ENCODE measurements at regions not wholly inside any gene's neighbourhood (a gene's known extent, or its start where the extent isn't known, plus 50 kb on each side); places are given as distances from the start of the nearest gene placed in this dataset.
A peak's percentile ranks its signal among the peaks of the same experiment; 100 is the strongest.

GRCh38 chr13:82934000-82934399, 948.3 kb downstream of the SLITRK1 start:
- no peak for DNase-seq

GRCh38 chr13:82925114-82925513, 957.2 kb downstream of the SLITRK1 start:
- DNase-seq = no peak

- no peak for DNase-seq
These were observed 964.3 kb downstream of the SLITRK1 start for GRCh38 chr13:82917984-82918383.

GRCh38 chr13:82912564-82912963, 969.7 kb downstream of the SLITRK1 start:
- DNase-seq = no peak

GRCh38 chr13:82905071-82905470, 977.2 kb downstream of the SLITRK1 start:
- DNase-seq = no peak

- no peak for DNase-seq
These were observed 981.8 kb downstream of the SLITRK1 start for GRCh38 chr13:82900453-82900852.

- DNase-seq = no peak
These were observed 983.7 kb downstream of the SLITRK1 start for GRCh38 chr13:82898586-82898985.

GRCh38 chr13:82879921-82880320, 1002.4 kb downstream of the SLITRK1 start:
- peak; percentile 19 for DNase-seq

- peak; percentile 93 for DNase-seq
These were observed 1003.7 kb downstream of the SLITRK1 start for GRCh38 chr13:82878536-82878935.

GRCh38 chr13:82867284-82867683, 1015.0 kb downstream of the SLITRK1 start:
- no peak for DNase-seq

- no peak for DNase-seq
These were observed 1031.6 kb downstream of the SLITRK1 start for GRCh38 chr13:82850644-82851043.

- no peak for DNase-seq
These were observed 1033.5 kb downstream of the SLITRK1 start for GRCh38 chr13:82848766-82849165.

- no peak for DNase-seq
These were observed 1034.7 kb downstream of the SLITRK1 start for GRCh38 chr13:82847595-82847994.

- no peak for DNase-seq
These were observed 1048.4 kb downstream of the SLITRK1 start for GRCh38 chr13:82833923-82834322.

GRCh38 chr13:82829040-82829439, 1053.2 kb downstream of the SLITRK1 start:
- no peak for DNase-seq

- DNase-seq = no peak
These were observed 1054.5 kb downstream of the SLITRK1 start for GRCh38 chr13:82827724-82828123.

GRCh38 chr13:82822935-82823334, 1059.3 kb downstream of the SLITRK1 start:
- DNase-seq = no peak

GRCh38 chr13:82817133-82817532, 1065.1 kb downstream of the SLITRK1 start:
- DNase-seq = no peak

- DNase-seq = no peak
These were observed 1066.5 kb downstream of the SLITRK1 start for GRCh38 chr13:82815791-82816190.

- no peak for DNase-seq
These were observed 1078.9 kb downstream of the SLITRK1 start for GRCh38 chr13:82803341-82803740.

GRCh38 chr13:82802528-82802927, 1079.7 kb downstream of the SLITRK1 start:
- DNase-seq = no peak

- DNase-seq = no peak
These were observed 1081.9 kb downstream of the SLITRK1 start for GRCh38 chr13:82800391-82800790.

- DNase-seq = no peak
These were observed 1084.4 kb downstream of the SLITRK1 start for GRCh38 chr13:82797876-82798275.

- no peak for DNase-seq
These were observed 1091.2 kb downstream of the SLITRK1 start for GRCh38 chr13:82791035-82791434.

GRCh38 chr13:82772816-82773215, 1109.5 kb downstream of the SLITRK1 start:
- no peak for DNase-seq

GRCh38 chr13:82766732-82767321, 1115.4 kb downstream of the SLITRK1 start:
- DNase-seq = no peak
